Natural killer cell treated with Interleukin-12 subunit alpha and Interleukin-12 subunit beta and Interleukin-15 and Interleukin-18, amount 100 ng/mL, for 72 hours (primary cell): ENCODE measurements at regions not wholly inside any gene's neighbourhood (a gene's known extent, or its start where the extent isn't known, plus 50 kb on each side); places are given as distances from the start of the nearest gene placed in this dataset.
"Not testable (repeated sequence)": the region's sequence is repeated elsewhere in the genome, so short reads cannot be mapped to it uniquely, and the experiment has no call there.

Experiments used
- ATAC-seq, 2 donors: fragments of 150-1000 bp; cut with Tn5 transposase in 1 of 2; sonication (Bioruptor Pico), chemical (Tn5 transposase) in 1 of 2; 2 replicates each; pipeline ENCODE4 v1.10.0; 2021
- DNase-seq: peaks from one replicate; pipeline ENCODE4 v3.0.0; 2022; ENCODE audit warnings: low spot score
- H3K27ac Mint-ChIP-seq, 2 donors: 1 replicate in 1 of 2; 2 replicates in 1 of 2; pipeline ENCODE4 v1.8.0; 2022; ENCODE audit warnings: mixed read lengths in 2 of 2, mild to moderate bottlenecking in 1 of 2, moderate library complexity in 1 of 2
- H3K27me3 Mint-ChIP-seq, 2 donors: 1 replicate in 1 of 2; 2 replicates in 1 of 2; pipeline ENCODE4 v1.8.0; 2022; ENCODE audit warnings: mixed read lengths in 2 of 2
- H3K36me3 Mint-ChIP-seq: one replicate; pipeline ENCODE4 v1.8.0; 2022; ENCODE audit warnings: mixed read lengths
- H3K4me1 Mint-ChIP-seq, 2 donors: 1 replicate in 1 of 2; 2 replicates in 1 of 2; pipeline ENCODE4 v1.8.0; 2022; ENCODE audit warnings: low read depth in 2 of 2, mixed read lengths in 2 of 2, mild to moderate bottlenecking in 1 of 2
- H3K4me3 Mint-ChIP-seq: one replicate; pipeline ENCODE4 v1.8.0; 2022; ENCODE audit warnings: mixed read lengths
- H3K9me3 Mint-ChIP-seq: 2 replicates; pipeline ENCODE4 v1.8.0; 2022; ENCODE audit warnings: mixed read lengths

DNA sequence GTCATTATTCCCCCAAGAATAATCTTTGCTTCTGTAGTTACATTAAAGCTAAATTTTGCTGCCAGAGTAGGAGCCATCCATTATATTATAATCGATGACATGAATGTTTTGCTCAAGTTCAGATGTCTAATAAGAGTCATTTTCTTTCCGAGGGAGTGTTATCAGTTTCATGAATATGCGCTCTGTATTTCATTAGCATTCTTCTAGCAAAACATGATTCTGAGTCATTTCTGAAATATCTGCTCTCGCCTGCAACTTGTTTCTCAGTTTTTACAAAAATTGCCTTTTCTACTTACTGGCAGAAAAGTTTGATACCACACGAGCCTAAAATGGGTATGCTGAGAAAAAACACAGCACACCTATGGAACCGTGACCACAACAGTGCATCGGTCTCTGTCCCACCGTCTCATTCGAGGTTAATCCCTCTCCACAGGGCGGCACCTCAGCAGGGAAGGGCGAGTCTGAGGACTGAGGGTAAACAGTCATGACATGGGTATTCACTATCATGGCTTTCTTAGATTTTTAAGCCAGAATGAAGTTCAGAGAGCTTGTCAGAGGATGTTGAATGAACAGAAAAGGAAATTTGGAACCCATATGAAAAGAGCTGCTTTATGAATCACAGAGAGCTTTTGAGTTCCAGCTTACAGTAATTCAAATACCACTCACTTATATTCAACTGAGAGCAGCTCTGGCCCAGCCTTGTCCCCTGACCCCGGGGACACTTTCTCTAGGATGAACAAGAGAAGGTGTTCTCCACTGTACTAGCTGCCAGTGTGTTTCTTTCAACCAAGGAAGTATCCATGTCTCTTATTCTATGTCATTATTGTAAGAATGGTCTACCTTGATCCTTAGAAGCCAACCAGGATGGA lies 303.6 kb upstream of the PLGLB1 start:
- H3K4me3 Mint-ChIP-seq = peak overlapping the region; percentile 60
- H3K9me3 Mint-ChIP-seq, H3K27me3 Mint-ChIP-seq, DNase-seq, H3K36me3 Mint-ChIP-seq: not testable (repeated sequence)
- H3K27ac Mint-ChIP-seq = peak overlapping the region in 1 of 2 donors; percentile 60
- ATAC-seq = peak; percentile 56 to 63
- H3K4me1 Mint-ChIP-seq = peaks cover 8 to 11% of the 10 kb centered on the region in 2 donors

DNA sequence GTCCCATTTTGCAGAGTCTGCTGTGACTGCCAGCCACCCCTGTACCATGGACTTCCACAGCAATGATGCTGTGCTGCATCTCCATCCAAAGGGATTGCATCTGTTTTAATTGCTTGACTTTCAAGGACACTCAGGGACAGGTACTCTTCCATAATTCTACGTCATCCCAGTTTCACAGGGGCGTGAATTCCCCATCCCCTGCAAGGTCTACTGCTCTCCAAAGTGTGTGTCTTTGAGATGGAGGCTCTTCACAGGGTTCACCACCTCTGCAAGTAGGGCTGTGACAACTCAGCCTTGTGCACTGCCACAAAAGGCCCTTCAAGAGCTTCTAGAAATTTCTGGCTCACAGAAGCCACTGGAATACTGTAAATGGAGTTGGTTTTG lies 304.3 kb upstream of the PLGLB1 start:
- DNase-seq, H3K9me3 Mint-ChIP-seq, ATAC-seq, H3K27me3 Mint-ChIP-seq, H3K36me3 Mint-ChIP-seq: not testable (repeated sequence)
- Mint-ChIP-seq H3K27ac (peak overlapping the region in 1 of 2 donors; percentile 60), H3K4me1 (peaks cover 8 to 11% of the 10 kb centered on the region in 2 donors), H3K4me3 (peak overlapping the region; percentile 56)

DNA sequence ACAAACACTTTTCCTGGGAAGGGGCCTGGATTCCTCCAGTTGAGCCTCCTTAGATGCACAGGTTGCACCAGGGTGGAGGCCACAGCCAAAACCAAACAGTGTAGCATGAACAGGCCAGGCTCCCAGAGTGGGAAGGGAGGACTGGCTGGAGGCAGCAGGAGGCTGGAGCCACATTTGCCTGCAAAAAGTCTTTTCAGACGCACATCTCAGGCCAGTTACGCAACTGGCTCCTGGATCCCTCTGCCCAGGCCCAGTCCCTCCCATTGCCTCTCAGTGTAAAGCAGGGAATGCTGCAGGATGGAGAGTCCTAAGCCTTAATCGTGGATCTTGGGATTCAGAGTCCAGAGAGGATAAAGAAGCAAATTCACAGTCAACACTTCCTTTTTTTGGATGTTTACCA lies 305.1 kb upstream of the PLGLB1 start:
- H3K27me3 Mint-ChIP-seq, ATAC-seq, H3K4me3 Mint-ChIP-seq, DNase-seq, H3K9me3 Mint-ChIP-seq, H3K36me3 Mint-ChIP-seq, H3K27ac Mint-ChIP-seq: not testable (repeated sequence)
- H3K4me1 Mint-ChIP-seq = peaks cover 8 to 11% of the 10 kb centered on the region in 2 donors

DNA sequence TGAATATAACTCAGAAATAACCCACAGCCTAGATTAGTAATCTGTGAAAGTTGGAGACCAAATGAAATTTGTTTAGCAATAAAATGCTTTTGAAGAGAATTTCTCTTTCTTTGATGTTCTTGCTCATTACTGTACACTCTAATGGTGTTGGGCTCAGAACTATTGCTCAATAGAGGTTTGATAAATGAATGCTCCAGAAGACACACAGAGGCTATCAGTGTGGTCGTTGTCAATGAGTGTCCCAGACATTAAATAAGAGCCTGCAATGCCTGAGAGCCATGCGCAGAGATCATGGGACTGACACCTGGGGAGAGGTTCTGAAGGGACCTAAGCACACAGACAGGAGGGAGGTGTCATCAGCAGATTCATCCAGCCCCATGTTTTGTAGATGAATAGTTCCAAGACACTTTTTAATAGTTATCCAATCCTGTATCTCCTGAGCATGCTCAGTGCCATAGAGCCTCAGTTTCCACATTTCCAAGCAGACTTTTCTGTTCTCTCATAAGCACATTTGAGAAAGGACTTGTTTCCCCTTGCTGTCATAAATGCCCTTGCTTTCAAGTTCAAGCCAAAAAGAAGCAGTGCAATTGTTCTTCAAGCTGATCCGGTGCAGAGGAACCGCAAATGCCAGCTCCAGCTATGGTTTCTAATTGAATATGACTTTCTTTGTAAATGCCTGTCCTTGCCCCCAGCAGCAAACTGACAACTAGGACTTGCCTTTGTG lies 306.2 kb upstream of the PLGLB1 start:
- Mint-ChIP-seq H3K4me1 (peaks cover 8 to 11% of the 10 kb centered on the region in 2 donors), H3K4me3 (peak overlapping the region; percentile 17)
- not testable (repeated sequence) for H3K9me3 Mint-ChIP-seq, H3K27ac Mint-ChIP-seq, H3K36me3 Mint-ChIP-seq, H3K27me3 Mint-ChIP-seq, DNase-seq
- ATAC-seq = peak; percentile 7 to 57

DNA sequence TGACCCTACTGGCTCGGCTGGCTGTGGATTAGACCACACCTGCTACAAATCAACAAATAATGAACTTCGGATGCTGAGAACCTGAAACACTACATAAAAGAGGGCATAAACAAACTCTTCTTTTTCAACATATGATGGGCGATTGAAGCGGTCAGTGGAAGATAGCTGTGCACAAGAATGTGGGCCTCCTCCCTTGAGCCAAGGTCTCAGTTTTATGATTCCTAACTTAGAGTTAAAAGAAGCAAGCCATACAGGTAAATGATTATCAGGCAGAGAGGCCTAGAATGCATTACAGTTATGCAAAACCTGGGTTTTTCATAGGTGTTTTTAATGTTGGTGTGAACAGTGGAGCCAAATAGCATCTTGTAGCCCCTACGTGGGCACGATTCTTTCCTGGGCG lies 307.9 kb upstream of the PLGLB1 start:
- ATAC-seq, H3K36me3 Mint-ChIP-seq, H3K4me3 Mint-ChIP-seq, H3K4me1 Mint-ChIP-seq, H3K27ac Mint-ChIP-seq, H3K9me3 Mint-ChIP-seq, DNase-seq, H3K27me3 Mint-ChIP-seq: not testable (repeated sequence)

DNA sequence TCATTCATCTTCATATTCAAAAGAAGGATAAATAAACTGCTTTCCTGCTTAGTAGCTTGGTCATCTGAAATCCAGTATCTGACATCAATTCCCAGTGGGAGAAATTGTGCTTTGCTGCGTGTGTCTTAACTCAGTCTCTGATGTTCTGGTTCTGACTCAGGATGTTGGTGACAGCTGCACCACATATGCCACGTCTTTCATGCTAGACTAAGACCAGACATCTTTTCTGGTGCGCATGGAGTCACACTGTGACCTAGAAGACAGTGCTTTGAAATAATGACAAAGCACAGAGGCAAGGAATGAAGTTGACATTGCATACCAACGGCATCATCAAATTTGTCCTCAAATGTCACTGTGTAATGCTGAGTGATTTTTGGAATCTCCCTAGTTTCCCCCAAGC lies 308.8 kb upstream of the PLGLB1 start:
- not testable (repeated sequence) for DNase-seq, H3K9me3 Mint-ChIP-seq, H3K27ac Mint-ChIP-seq, H3K27me3 Mint-ChIP-seq, H3K36me3 Mint-ChIP-seq, H3K4me1 Mint-ChIP-seq
- ATAC-seq = peak; percentile 68 to 86
- peak overlapping the region; percentile 52 for H3K4me3 Mint-ChIP-seq

DNA sequence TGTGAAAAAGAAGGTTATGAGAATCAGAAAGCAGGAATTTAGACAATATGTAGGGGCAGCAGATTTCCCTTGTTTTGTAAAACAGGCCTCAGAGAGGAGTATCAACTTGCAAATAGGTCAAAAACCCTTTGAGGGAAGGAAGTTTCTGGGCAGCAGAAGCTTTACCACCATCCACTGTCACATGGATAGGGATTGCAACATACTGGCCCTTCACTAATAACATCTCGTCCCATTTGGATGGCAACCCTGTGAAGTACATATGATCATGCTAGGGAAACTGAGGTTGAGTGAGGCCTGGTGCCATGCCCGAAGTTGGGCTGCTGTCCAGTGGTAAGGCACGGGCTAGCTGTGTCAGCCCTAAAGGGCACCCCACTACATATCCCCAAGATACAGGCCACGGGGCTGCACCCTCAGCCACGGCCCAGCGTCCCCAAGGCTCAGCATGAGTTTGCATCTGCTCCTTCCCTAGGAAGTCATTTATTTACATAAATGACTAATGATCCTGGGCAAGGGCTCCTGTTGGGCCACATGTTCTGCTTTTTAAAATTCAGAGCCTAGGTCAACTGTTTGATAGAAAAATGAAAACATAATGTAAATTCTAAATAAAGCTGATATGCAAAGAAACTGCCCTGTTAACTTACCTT lies 310.4 kb upstream of the PLGLB1 start:
- DNase-seq, H3K4me1 Mint-ChIP-seq, H3K4me3 Mint-ChIP-seq, ATAC-seq, H3K36me3 Mint-ChIP-seq, H3K27ac Mint-ChIP-seq, H3K27me3 Mint-ChIP-seq, H3K9me3 Mint-ChIP-seq: not testable (repeated sequence)

DNA sequence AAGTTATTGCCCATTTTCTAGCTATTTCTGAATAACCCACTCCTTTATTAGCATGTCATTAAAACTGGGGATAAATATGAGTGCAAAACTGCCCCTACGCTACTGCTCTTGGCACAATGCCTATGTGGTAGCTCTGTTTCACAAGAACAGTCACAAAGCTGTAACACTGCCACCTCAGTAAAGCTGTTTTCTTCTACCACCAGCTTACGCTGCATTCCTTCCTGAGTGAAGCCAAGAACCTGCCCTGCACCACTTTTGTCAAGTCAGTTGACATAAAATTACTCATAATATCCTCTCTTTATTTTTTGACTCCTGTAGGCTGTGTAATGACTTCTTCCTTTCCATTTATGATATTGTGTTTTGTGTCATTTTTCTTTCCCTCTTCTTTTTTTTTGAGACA lies 313.2 kb upstream of the PLGLB1 start:
- not testable (repeated sequence) for DNase-seq, H3K9me3 Mint-ChIP-seq, H3K4me3 Mint-ChIP-seq, H3K27ac Mint-ChIP-seq, H3K36me3 Mint-ChIP-seq, H3K27me3 Mint-ChIP-seq, H3K4me1 Mint-ChIP-seq
- peak in 1 of 2 donors; percentile 79 for ATAC-seq

DNA sequence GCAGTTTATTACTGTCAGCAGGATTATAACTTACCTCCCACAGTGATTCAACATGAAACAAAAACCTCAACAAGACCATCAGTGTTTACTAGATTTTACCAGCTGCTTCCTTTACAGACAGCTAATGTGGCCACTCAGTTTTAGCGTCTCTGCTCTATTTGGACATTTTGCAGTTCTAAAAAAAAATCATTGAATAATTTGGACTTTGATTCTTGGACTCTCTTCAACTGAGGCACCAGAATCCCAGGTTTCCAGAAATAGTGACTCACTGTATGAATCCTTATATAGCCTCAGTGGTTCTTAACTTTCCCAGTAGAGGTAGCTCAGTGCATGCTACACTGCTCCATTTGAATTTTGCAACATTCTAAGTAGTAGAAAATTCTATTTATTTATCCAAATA lies 317.4 kb upstream of the PLGLB1 start:
- H3K27me3 Mint-ChIP-seq, ATAC-seq, DNase-seq: not testable (repeated sequence)

DNA sequence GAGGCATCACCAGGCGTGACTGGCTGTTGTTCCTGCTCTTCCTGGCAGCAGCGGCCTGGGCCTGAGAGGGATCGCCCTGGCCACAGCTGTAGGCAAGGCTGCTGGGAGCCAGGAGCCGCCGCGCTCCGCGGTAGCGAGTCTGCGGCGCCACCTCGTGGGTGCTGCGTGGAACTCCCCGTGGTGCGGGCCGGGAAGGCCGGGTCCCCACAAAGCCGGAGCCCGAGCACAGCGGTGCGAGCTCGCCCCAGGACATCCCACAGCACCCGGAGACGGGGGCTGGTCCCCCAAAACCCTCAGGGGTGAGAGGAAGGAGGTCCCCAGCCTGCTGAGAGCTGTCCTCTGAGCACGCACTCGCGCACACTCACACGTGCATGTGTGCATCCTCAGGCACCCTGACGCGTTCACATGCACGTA lies 320.0 kb upstream of the PLGLB1 start:
- peak; percentile 62 for DNase-seq
- H3K9me3 Mint-ChIP-seq, H3K36me3 Mint-ChIP-seq, H3K4me3 Mint-ChIP-seq, H3K27ac Mint-ChIP-seq, H3K4me1 Mint-ChIP-seq, H3K27me3 Mint-ChIP-seq, ATAC-seq: not testable (repeated sequence)

More for the DNA sequence above, 317.4 kb upstream of the PLGLB1 start:
- not testable (repeated sequence) for H3K36me3 Mint-ChIP-seq, H3K4me1 Mint-ChIP-seq, H3K4me3 Mint-ChIP-seq, H3K27ac Mint-ChIP-seq, H3K9me3 Mint-ChIP-seq

DNA sequence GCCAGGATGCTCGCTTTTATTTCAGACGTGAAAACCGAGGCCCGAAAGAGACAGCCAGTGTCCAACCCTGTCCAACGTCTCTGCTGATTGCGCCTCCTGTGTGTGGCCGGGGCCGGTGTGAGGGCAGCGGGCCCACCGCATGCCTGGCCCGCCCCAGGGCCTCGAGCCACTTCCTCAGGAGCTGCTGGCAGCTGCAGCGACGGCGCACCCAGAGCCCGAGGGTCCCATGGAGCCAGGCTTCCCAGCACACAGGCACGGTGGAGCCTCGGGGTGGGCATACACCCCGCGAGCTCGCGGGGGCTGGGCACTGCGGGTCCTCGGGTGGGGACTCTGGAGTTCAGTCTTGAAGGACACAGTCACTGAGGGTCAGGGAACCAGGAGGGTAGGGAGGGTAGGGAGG lies 320.5 kb upstream of the PLGLB1 start:
- H3K4me1 Mint-ChIP-seq, DNase-seq, H3K27me3 Mint-ChIP-seq, ATAC-seq, H3K4me3 Mint-ChIP-seq, H3K9me3 Mint-ChIP-seq, H3K27ac Mint-ChIP-seq, H3K36me3 Mint-ChIP-seq: not testable (repeated sequence)

DNA sequence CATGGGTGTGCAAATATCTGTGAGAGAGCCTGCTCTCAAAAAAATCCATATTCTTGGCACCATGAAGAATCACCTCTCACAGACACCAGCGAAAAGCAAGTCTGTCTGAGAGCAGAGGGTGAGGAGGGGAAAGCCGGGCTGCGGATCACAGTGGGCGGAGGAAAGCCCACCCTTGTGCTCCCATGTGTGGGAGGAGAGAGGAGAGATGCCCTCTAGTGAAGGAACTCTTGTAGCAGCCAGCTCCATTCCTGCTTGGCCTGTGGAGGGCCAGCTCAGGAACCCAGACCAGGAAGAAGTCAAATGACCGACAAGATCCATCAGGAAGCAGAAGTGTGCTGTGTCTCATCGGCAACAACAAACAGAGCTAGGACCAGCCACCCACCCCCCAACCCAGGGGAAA lies 321.7 kb upstream of the PLGLB1 start:
- not testable (repeated sequence) for H3K27ac Mint-ChIP-seq, H3K36me3 Mint-ChIP-seq, H3K9me3 Mint-ChIP-seq, ATAC-seq, H3K4me1 Mint-ChIP-seq, DNase-seq, H3K27me3 Mint-ChIP-seq, H3K4me3 Mint-ChIP-seq

DNA sequence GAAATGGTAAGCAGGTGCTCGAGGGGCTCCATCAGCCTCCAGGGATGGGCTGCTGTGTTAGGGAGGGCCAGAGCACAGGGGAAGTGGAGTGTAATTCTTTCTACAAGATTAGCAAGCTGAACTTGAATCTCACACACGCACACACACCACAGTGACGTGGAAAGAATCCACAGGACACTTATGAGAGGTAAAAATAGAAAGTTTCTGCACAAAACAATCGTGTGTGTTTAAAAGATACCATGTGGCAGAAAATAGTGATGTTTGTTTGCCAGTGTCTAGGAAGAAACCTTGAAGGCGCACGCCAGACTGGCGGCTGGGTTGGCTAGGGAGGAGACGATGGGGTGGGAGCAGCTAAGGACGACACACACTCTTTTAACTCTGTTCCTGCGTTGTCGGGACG lies 323.6 kb upstream of the PLGLB1 start:
- ATAC-seq, H3K36me3 Mint-ChIP-seq, DNase-seq, H3K27ac Mint-ChIP-seq, H3K4me1 Mint-ChIP-seq, H3K9me3 Mint-ChIP-seq, H3K4me3 Mint-ChIP-seq, H3K27me3 Mint-ChIP-seq: not testable (repeated sequence)

DNA sequence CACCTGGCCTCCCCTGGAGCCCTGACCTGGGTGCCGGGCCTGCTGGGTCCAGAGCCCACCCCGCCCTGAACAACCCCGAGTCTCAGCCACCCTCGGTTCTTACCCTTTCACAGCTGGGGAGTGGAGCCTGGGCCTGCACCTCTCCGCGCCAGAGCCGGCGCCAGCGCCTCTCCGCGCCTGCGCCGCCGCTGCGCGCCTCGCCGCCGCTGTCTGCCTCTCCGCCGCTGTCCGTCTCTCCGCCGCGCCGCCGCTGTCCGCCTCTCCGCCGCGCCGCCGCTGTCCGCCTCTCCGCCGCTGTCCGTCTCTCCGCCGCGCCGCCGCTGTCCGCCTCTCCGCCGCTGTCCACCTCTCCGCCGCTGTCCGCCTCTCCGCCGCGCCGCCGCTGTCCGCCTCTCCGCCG lies 326.9 kb upstream of the PLGLB1 start:
- not testable (repeated sequence) for H3K4me3 Mint-ChIP-seq, ATAC-seq, H3K36me3 Mint-ChIP-seq, DNase-seq, H3K9me3 Mint-ChIP-seq, H3K4me1 Mint-ChIP-seq, H3K27ac Mint-ChIP-seq, H3K27me3 Mint-ChIP-seq
